ENCODE measurements at regions not wholly inside any gene's neighbourhood (a gene's known extent, or its start where the extent isn't known, plus 50 kb on each side); places are given as distances from the start of the nearest gene placed in this dataset.

DNA sequence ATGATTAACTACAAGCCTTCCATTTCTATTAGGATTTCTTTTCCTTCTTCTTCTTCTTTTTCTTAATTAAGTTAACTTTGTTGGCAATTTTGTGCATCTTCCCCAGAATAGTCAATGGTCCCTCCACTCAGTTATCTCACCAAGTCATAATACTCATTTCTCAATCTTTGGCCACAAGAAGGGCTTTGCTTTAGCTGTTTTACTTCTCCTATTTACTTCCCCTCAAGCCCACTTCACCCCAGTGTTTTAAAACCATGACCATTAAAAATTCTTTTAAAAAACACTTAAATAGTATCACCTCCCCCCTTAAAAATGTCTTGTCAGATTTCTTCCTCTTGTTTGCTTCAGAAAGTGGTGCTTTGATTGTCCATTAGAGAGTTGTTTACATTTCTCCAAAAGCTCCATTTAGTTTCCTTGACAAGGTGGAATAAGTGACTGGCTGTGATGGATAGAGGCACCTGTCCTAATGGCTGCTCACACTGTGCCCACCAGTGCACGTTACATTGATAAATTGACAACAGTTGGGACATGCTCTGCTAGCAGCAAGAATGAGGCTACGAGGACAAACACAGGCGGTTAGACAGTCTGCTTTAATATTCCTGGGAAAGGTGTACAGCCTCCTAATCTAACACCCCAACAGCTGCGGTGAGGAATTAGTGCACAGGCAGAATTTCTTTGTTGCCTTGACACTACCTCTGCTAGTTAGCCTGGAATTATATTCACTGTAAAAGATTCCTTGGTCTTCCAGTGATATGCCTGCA is 354.7 kb downstream of the LMO4 start:
- no peaks in the 10 kb centered on the region for H3K36me3 Mint-ChIP-seq
- H3K4me1 Mint-ChIP-seq: no peaks in the 10 kb centered on the region
- H3K9me3 Mint-ChIP-seq (ENCODE audit: low read depth): no peaks in the 10 kb centered on the region
- CTCF ChIA-PET: no interaction called here
- DNase-seq: no peak
- no peaks in the 10 kb centered on the region for H3K27me3 Mint-ChIP-seq
- no peak overlapping the region for H3K27ac Mint-ChIP-seq
- H3K4me3 Mint-ChIP-seq: no peak overlapping the region
- no peak for ATAC-seq

GRCh38 chr1:87684194-87684593 is 355.5 kb downstream of the LMO4 start:
- no peaks in the 10 kb centered on the region for H3K27me3 Mint-ChIP-seq
- CTCF ChIA-PET: no interaction called here
- ATAC-seq: no peak
- DNase-seq: no peak
- no peaks in the 10 kb centered on the region for H3K4me1 Mint-ChIP-seq
- H3K27ac Mint-ChIP-seq: peak overlapping the region; percentile 74
- H3K36me3 Mint-ChIP-seq: no peaks in the 10 kb centered on the region
- H3K9me3 Mint-ChIP-seq (ENCODE audit: low read depth): no peaks in the 10 kb centered on the region
- H3K4me3 Mint-ChIP-seq: peak overlapping the region; percentile 58

DNA sequence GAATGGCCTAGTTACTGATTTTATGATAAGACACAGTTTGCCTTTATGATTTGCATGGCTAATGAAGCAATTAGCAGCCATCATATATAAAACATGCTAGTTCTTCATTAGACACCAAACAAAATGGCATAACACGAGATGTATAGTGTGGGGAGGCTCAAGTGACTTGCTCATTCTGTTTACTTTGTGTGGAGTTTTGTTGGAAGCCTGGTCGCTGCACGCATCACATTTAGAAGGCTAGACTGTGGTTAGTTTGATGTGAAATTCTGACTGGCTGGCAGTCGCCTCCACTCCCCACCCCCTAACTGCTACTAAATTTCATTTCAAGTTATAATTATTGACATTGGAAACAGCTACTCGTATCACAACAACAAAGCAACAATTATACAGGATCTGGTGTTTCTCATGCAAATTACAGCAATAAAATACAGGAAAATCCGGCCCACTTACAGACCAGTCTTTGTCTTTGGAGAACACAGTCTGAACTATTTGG is 356.1 kb downstream of the LMO4 start:
- CTCF ChIA-PET: no interaction called here

DNA sequence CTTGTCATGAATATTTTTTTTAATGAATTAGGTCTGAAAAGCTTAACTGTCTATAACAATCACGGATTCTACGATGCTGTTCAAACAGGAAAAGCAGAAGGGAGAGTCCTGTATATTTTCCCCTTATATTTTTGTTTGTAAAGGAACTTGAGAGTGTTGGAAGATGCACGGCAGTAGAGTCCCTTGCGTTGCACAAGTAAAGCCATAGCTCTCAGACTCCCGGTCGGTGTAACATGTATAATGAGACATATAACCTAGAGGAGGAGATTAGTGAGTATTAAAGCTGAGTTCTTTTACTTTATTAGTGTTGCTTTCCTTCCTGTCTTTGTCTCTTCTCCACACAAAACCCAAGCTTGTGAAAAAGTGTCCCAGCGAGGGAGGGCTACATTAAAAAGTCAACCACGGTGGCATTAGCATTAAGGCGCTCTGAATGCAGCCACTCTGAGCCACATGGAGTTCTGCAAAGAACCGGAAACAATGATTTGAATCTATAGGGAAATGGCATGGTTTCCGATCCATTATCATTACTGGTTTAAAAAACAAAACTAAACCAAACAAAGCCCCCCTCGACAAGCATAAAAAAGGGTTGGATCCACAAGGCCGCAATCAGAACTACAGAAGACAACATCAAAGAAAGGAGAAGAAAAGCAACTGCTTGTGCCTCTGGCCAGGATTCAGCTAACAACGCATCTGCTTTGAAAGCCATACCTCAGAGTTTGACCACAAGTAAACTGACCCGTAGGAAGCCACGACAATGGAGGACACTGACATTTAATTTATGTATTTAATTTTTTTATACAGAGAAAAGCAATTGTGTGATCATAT is 356.8 kb downstream of the LMO4 start:
- ATAC-seq: no peak
- no peak for DNase-seq
- CTCF ChIA-PET: no interaction called here
- Mint-ChIP-seq H3K9me3 (ENCODE audit: low read depth) (no peaks in the 10 kb centered on the region), H3K27me3 (peaks cover 2% of the 10 kb centered on the region), H3K4me3 (no peak overlapping the region), H3K27ac (no peak overlapping the region), H3K4me1 (no peaks in the 10 kb centered on the region), H3K36me3 (no peaks in the 10 kb centered on the region)

More for the DNA sequence above, 356.1 kb downstream of the LMO4 start:
- H3K4me3 Mint-ChIP-seq: no peak overlapping the region
- DNase-seq: no peak
- H3K9me3 Mint-ChIP-seq (ENCODE audit: low read depth): no peaks in the 10 kb centered on the region
- H3K27ac Mint-ChIP-seq: no peak overlapping the region
- no peaks in the 10 kb centered on the region for H3K4me1 Mint-ChIP-seq
- peaks cover 2% of the 10 kb centered on the region for H3K27me3 Mint-ChIP-seq
- H3K36me3 Mint-ChIP-seq: no peaks in the 10 kb centered on the region
- ATAC-seq: no peak

- Mint-ChIP-seq H3K9me3 (ENCODE audit: low read depth) (no peaks in the 10 kb centered on the region), H3K27ac (no peak overlapping the region), H3K4me3 (no peak overlapping the region), H3K27me3 (peaks cover 3% of the 10 kb centered on the region), H3K36me3 (no peaks in the 10 kb centered on the region), H3K4me1 (no peaks in the 10 kb centered on the region)
- CTCF ChIA-PET: no interaction called here
- DNase-seq: no peak
- no peak for ATAC-seq
These were observed 357.4 kb downstream of the LMO4 start for GRCh38 chr1:87686136-87686495.

- Mint-ChIP-seq H3K9me3 (ENCODE audit: low read depth) (no peaks in the 10 kb centered on the region), H3K27me3 (peaks cover 3% of the 10 kb centered on the region), H3K27ac (no peak overlapping the region)
These were observed 358.0 kb downstream of the LMO4 start for GRCh38 chr1:87686671-87687070.

GRCh38 chr1:87688136-87688535 is 359.5 kb downstream of the LMO4 start:
- H3K4me3 Mint-ChIP-seq: no peak overlapping the region
- H3K4me1 Mint-ChIP-seq: no peaks in the 10 kb centered on the region
- no peak for ATAC-seq
- H3K27ac Mint-ChIP-seq: no peak overlapping the region
- no peaks in the 10 kb centered on the region for H3K36me3 Mint-ChIP-seq
- no peaks in the 10 kb centered on the region for H3K9me3 Mint-ChIP-seq (ENCODE audit: low read depth)
- H3K27me3 Mint-ChIP-seq: peaks cover 3% of the 10 kb centered on the region
- no peak for DNase-seq
- CTCF ChIA-PET: no interaction called here

More at GRCh38 chr1:87686671-87687070, 358.0 kb downstream of the LMO4 start:
- no peak for ATAC-seq
- Mint-ChIP-seq H3K4me3 (no peak overlapping the region), H3K4me1 (no peaks in the 10 kb centered on the region), H3K36me3 (no peaks in the 10 kb centered on the region)
- DNase-seq: no peak
- CTCF ChIA-PET: no interaction called here

GRCh38 chr1:87689487-87689886 is 360.8 kb downstream of the LMO4 start:
- H3K4me1 Mint-ChIP-seq: no peaks in the 10 kb centered on the region
- no peak overlapping the region for H3K4me3 Mint-ChIP-seq
- peaks cover 3% of the 10 kb centered on the region for H3K27me3 Mint-ChIP-seq
- DNase-seq: no peak
- no peak for ATAC-seq
- no peaks in the 10 kb centered on the region for H3K9me3 Mint-ChIP-seq (ENCODE audit: low read depth)
- no peak overlapping the region for H3K27ac Mint-ChIP-seq
- CTCF ChIA-PET: no interaction called here
- H3K36me3 Mint-ChIP-seq: no peaks in the 10 kb centered on the region

DNA sequence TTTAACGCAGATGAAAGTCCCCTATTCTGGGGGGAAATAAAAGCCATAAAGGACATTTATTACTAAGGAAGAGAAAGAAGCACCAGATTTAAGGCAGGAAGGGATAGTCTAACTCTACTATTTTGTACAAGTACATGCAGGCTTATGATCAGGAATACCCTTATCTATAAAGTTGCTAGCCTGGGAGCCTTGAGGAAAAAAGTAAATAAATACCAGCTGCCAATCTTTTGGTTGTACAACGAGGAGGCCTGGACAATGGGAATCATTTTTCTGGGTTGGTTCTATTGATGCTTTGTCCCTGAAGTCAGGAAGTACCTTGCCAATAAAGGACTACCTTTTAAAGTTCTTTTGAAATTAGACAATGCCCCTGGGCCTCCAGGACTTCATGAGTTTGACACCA is 367.8 kb downstream of the LMO4 start:
- no peak for ATAC-seq
- CTCF ChIA-PET: no interaction called here

DNA sequence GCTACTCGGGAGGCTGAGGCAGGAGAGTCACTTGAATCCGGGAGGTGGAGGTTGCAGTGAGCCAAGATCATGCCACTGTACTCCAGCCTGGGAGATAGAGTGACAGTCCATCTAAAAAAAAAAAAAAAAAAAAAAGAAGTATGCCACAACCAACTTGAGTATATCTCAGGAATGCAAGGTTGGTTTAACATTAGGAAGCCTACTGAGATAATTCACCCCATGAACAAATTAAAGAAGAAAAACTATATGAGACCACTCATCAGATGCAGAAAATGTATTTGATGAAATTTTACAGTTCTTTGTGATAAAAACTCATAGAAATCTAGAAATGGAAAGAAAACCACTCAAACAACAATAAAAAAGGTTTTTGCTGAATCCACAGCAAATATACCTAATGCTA is 373.8 kb downstream of the LMO4 start:
- no peak overlapping the region for H3K4me3 Mint-ChIP-seq
- no peaks in the 10 kb centered on the region for H3K4me1 Mint-ChIP-seq
- peaks cover 9% of the 10 kb centered on the region for H3K9me3 Mint-ChIP-seq (ENCODE audit: low read depth)
- no peak for ATAC-seq
- no peaks in the 10 kb centered on the region for H3K36me3 Mint-ChIP-seq
- H3K27me3 Mint-ChIP-seq: no peaks in the 10 kb centered on the region
- no peak overlapping the region for H3K27ac Mint-ChIP-seq
- CTCF ChIA-PET: interaction anchor here (0.6 kb wide), 1 partner anchor 408 kb away, joined by 3 read pairs; no protein-coding TSS in a partner anchor
- no peak for DNase-seq

More for the DNA sequence above, 367.8 kb downstream of the LMO4 start:
- no peaks in the 10 kb centered on the region for H3K36me3 Mint-ChIP-seq
- H3K4me3 Mint-ChIP-seq: no peak overlapping the region
- DNase-seq: no peak
- peaks cover 7% of the 10 kb centered on the region for H3K9me3 Mint-ChIP-seq (ENCODE audit: low read depth)
- H3K27ac Mint-ChIP-seq: no peak overlapping the region
- H3K27me3 Mint-ChIP-seq: no peaks in the 10 kb centered on the region
- no peaks in the 10 kb centered on the region for H3K4me1 Mint-ChIP-seq

GRCh38 chr1:87705233-87705632 is 376.6 kb downstream of the LMO4 start:
- ATAC-seq (no peak), DNase-seq (no peak)
- H3K9me3 Mint-ChIP-seq (ENCODE audit: low read depth): peaks cover 6% of the 10 kb centered on the region
- no peak overlapping the region for H3K27ac Mint-ChIP-seq
- no peak overlapping the region for H3K4me3 Mint-ChIP-seq
- CTCF ChIA-PET: no interaction called here
- H3K36me3 Mint-ChIP-seq: no peaks in the 10 kb centered on the region
- H3K27me3 Mint-ChIP-seq: peaks cover 3% of the 10 kb centered on the region
- no peaks in the 10 kb centered on the region for H3K4me1 Mint-ChIP-seq

GRCh38 chr1:87706203-87706602 is 377.5 kb downstream of the LMO4 start:
- Mint-ChIP-seq H3K4me3 (no peak overlapping the region), H3K4me1 (no peaks in the 10 kb centered on the region), H3K9me3 (ENCODE audit: low read depth) (peaks cover 3% of the 10 kb centered on the region), H3K36me3 (no peaks in the 10 kb centered on the region), H3K27me3 (peaks cover 3% of the 10 kb centered on the region), H3K27ac (no peak overlapping the region)
- CTCF ChIA-PET: no interaction called here
- ATAC-seq: no peak
- no peak for DNase-seq

- Mint-ChIP-seq H3K4me3 (no peak overlapping the region), H3K9me3 (ENCODE audit: low read depth) (peaks cover 1% of the 10 kb centered on the region), H3K36me3 (no peaks in the 10 kb centered on the region), H3K27ac (no peak overlapping the region), H3K27me3 (peaks cover 3% of the 10 kb centered on the region), H3K4me1 (no peaks in the 10 kb centered on the region)
- DNase-seq: no peak
- no peak for ATAC-seq
- CTCF ChIA-PET: no interaction called here
These were observed 378.1 kb downstream of the LMO4 start for GRCh38 chr1:87706779-87707228.

DNA sequence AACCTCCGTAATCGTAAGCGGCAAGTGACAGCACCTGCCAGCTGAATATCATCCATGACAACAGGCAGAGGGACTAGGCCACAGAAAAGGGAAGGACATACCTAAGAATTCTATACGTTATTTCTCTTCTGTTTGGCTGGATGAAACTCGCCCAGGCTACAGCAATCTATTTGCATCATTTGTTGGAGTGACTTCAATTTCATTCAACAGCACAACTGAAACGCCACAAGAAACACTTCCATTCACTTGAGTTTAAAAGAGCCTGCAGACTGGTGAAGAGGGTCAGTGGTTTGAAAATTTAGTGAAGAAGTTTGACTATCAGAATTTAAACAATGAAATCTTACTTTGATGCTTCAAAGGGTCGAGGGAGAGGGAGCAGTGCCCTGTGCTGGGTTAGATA is 378.7 kb downstream of the LMO4 start:
- H3K36me3 Mint-ChIP-seq: no peaks in the 10 kb centered on the region
- no peak for DNase-seq
- no peak for ATAC-seq
- H3K27me3 Mint-ChIP-seq: peaks cover 3% of the 10 kb centered on the region
- CTCF ChIA-PET: no interaction called here
- no peaks in the 10 kb centered on the region for H3K4me1 Mint-ChIP-seq
- H3K4me3 Mint-ChIP-seq: no peak overlapping the region
- no peaks in the 10 kb centered on the region for H3K9me3 Mint-ChIP-seq (ENCODE audit: low read depth)
- H3K27ac Mint-ChIP-seq: no peak overlapping the region
